ENCODE measurements at regions not wholly inside any gene's neighbourhood (a gene's known extent, or its start where the extent isn't known, plus 50 kb on each side); places are given as distances from the start of the nearest gene placed in this dataset.

DNA sequence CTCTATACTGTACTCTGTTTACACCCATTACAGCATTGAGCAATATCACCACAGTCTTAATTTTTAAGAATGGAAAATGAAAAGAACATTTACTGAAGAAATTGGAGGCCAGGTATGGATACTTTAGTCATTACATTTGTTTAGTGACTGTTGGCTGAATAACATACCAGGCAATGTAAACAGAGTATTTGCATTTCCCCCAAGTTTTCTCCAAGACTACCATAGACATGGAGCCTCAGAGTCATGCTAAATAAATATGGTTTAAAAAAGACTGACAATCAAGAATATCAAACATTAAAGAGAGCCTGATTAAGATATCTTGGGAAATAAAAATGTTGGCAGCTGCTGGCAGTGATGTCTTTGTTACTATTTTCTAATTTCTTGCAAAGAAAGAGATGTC, 136.9 kb upstream of the ADAMTS5 start:
- Histone ChIP-seq H3K4me3 (ENCODE audit: low read length) (no peak overlapping the region), H3K36me3 (ENCODE audit: insufficient read depth, low read length) (no peaks in the 10 kb centered on the region), H3K27me3 (ENCODE audit: insufficient read depth, low read length) (no peaks in the 10 kb centered on the region), H3K4me1 (ENCODE audit: insufficient read depth, low read length) (peaks cover 9% of the 10 kb centered on the region), H3K9ac (ENCODE audit: low read depth, low read length) (no peak overlapping the region), H3K27ac (ENCODE audit: low read depth, low read length) (no peak overlapping the region), H3K9me3 (ENCODE audit: insufficient read depth, low read depth, low read length) (0 out of 2 replicates have a peak, but pooled peaks cover 2% of the 10 kb centered on the region)

DNA sequence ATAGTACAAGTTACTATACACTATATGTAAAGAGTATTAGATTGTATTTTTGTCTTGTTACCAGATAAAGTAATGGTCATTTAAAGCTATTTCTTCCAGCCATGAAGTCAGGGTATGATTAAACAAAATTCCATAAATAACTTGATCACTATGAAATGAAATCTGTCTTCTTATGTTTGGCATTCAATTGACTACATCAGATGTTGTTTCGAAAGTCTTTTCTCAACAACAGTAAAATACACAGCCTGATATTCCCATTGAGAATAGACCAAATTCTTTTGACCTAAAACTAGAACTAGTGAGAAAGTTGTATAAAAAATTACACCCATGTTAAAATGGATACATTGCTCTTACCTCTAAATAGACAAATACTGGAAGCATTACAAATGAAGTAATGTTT, 134.6 kb upstream of the ADAMTS5 start:
- no CpG with 5 or more reads among the region's 1 CpG for WGBS
- Histone ChIP-seq H3K9me3 (ENCODE audit: insufficient read depth, low read depth, low read length) (0 out of 2 replicates have a peak, but pooled peaks cover 2% of the 10 kb centered on the region), H3K9ac (ENCODE audit: low read depth, low read length) (no peak overlapping the region), H3K36me3 (ENCODE audit: insufficient read depth, low read length) (no peaks in the 10 kb centered on the region), H3K4me3 (ENCODE audit: low read length) (no peak overlapping the region), H3K27ac (ENCODE audit: low read depth, low read length) (no peak overlapping the region), H3K27me3 (ENCODE audit: insufficient read depth, low read length) (no peaks in the 10 kb centered on the region), H3K4me1 (ENCODE audit: insufficient read depth, low read length) (peaks cover 9% of the 10 kb centered on the region)

DNA sequence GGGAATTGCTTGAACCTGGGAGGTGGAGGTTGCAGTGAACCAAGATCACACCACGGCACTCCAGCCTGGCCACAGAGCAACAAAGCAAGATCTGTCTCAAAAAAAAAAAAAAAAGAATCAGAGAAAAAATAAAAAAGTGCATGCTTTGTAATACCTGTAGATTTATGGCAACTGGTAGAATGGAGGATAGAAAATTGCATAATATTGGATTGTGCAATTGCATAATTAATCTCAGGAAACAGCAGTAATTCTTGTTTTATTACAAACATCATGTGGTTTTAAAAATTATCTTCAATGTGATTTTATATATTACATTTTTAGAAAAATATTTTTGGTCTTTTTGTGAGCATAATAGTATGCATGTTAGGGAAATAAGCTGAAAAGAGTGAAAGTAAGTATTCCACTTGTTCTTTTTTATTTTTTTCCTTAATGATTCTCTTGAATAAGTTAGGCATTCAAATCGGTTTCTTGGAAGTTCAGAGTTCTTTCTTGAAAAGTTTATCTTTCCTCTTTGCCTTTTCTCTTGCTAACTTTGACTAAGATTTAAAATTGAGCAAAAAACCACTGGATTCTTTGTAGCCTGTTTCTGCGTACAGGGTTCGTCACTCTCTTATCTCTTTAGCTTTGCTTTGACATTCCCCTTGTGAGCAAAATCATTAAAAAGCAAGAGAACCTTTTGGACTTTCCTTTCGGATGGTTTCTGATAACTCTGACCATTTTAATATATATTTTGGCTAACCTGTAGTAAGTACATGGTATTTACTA, 127.5 kb upstream of the ADAMTS5 start:
- Histone ChIP-seq H3K4me3 (ENCODE audit: low read length) (no peak overlapping the region), H3K27me3 (ENCODE audit: insufficient read depth, low read length) (no peaks in the 10 kb centered on the region), H3K4me1 (ENCODE audit: insufficient read depth, low read length) (no peaks in the 10 kb centered on the region), H3K36me3 (ENCODE audit: insufficient read depth, low read length) (no peaks in the 10 kb centered on the region), H3K9me3 (ENCODE audit: insufficient read depth, low read depth, low read length) (no peaks in the 10 kb centered on the region), H3K9ac (ENCODE audit: low read depth, low read length) (no peak overlapping the region), H3K27ac (ENCODE audit: low read depth, low read length) (no peak overlapping the region)
- 91% methylated on average over 5 of the region's 5 CpGs for WGBS

DNA sequence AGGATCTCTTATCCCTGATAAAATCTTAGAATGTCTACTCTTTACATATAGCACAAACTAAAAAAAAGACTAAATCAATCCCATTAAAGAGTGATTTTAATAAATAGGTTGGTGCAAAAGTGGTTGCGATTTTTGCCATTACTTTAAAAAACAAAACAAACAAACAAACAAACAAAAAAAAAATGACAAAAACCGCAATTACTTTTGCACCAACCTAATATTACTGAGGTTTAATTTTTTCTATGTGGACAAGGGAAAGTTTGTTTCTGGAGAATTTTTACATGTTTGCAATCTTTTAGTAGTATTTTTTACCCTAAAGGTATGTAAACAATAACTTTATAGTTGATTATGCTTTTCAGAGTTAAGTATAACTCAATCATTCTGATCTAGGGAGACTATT, 119.7 kb upstream of the ADAMTS5 start:
- Histone ChIP-seq H3K27me3 (ENCODE audit: insufficient read depth, low read length) (no peaks in the 10 kb centered on the region), H3K9me3 (ENCODE audit: insufficient read depth, low read depth, low read length) (no peaks in the 10 kb centered on the region), H3K4me1 (ENCODE audit: insufficient read depth, low read length) (no peaks in the 10 kb centered on the region), H3K36me3 (ENCODE audit: insufficient read depth, low read length) (no peaks in the 10 kb centered on the region), H3K9ac (ENCODE audit: low read depth, low read length) (no peak overlapping the region), H3K27ac (ENCODE audit: low read depth, low read length) (no peak overlapping the region), H3K4me3 (ENCODE audit: low read length) (no peak overlapping the region)
- no CpG with 5 or more reads among the region's 2 CpGs for WGBS

DNA sequence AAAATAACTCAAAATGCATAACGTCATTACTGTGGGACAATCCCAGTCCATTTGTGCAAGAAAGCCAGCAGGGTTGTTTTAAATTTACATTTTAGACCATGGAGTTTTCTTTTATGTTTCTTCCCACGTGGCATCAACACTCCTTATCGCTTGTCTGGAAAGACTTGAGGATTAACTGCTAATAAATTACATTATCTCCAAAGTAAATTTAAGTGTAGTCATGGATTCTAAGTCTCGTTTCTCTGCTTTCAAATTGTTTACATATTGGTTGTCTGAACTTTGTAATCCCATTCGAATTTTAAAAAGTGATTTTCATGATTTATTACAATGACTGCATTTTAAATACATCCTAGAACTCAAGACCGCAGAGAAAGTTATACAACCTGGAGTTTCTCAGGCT, 119.3 kb upstream of the ADAMTS5 start:
- Histone ChIP-seq H3K9me3 (ENCODE audit: insufficient read depth, low read depth, low read length) (no peaks in the 10 kb centered on the region), H3K9ac (ENCODE audit: low read depth, low read length) (no peak overlapping the region), H3K27me3 (ENCODE audit: insufficient read depth, low read length) (no peaks in the 10 kb centered on the region), H3K4me1 (ENCODE audit: insufficient read depth, low read length) (no peaks in the 10 kb centered on the region), H3K36me3 (ENCODE audit: insufficient read depth, low read length) (no peaks in the 10 kb centered on the region), H3K27ac (ENCODE audit: low read depth, low read length) (no peak overlapping the region), H3K4me3 (ENCODE audit: low read length) (no peak overlapping the region)
- 89% methylated on average over 3 of the region's 6 CpGs for WGBS

DNA sequence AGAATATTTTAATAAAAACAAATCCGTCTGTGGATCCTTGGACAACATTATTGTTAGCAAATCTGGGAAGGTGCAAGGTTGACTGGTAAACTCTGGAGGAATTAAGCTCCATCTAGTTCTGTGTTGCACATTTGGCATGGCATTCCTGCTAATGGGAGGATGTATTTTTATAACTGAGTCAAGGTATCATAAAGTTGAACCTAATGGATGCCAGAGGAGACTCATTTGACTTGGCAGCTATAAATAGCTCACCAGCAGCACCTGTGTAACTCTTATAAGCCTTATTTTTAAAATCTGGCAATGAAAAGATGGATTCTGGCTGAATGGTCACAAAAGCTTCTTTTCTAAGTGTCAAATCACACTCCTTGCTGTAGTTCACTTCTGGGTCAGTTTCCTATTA, 118.5 kb upstream of the ADAMTS5 start:
- Histone ChIP-seq H3K9me3 (ENCODE audit: insufficient read depth, low read depth, low read length) (no peaks in the 10 kb centered on the region), H3K27ac (ENCODE audit: low read depth, low read length) (no peak overlapping the region), H3K27me3 (ENCODE audit: insufficient read depth, low read length) (no peaks in the 10 kb centered on the region), H3K9ac (ENCODE audit: low read depth, low read length) (no peak overlapping the region), H3K36me3 (ENCODE audit: insufficient read depth, low read length) (no peaks in the 10 kb centered on the region), H3K4me3 (ENCODE audit: low read length) (no peak overlapping the region), H3K4me1 (ENCODE audit: insufficient read depth, low read length) (no peaks in the 10 kb centered on the region)
- 96% methylated on average over 1 of the region's 1 CpG for WGBS

DNA sequence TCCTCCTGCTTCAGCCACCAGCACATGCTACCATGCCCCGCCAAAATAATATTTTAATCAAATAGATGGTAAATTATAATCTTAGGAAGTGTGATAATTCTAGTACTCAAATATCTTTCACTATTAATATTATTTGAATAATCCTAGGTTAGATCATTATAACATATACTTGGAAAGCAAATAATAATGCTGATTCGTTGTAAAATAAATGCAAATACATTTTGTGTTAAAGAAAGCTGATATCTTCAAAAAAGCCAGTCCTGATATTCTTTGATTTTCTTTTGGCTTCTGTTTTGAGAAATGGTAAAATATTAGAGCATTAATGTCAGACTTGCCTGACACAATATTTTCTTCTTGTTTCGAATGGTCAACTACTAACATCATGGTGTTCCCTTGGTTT, 116.3 kb upstream of the ADAMTS5 start:
- H3K9ac ChIP-seq (ENCODE audit: low read depth, low read length): no peak overlapping the region
- no peaks in the 10 kb centered on the region for H3K27me3 ChIP-seq (ENCODE audit: insufficient read depth, low read length)
- H3K4me1 ChIP-seq (ENCODE audit: insufficient read depth, low read length): peaks cover 5% of the 10 kb centered on the region; the same call in 1 of the 2 replicates
- WGBS: 100% methylated on average over 2 of the region's 3 CpGs
- no peaks in the 10 kb centered on the region for H3K36me3 ChIP-seq (ENCODE audit: insufficient read depth, low read length)
- no peak overlapping the region for H3K4me3 ChIP-seq (ENCODE audit: low read length)
- no peaks in the 10 kb centered on the region for H3K9me3 ChIP-seq (ENCODE audit: insufficient read depth, low read depth, low read length)
- H3K27ac ChIP-seq (ENCODE audit: low read depth, low read length): no peak overlapping the region

DNA sequence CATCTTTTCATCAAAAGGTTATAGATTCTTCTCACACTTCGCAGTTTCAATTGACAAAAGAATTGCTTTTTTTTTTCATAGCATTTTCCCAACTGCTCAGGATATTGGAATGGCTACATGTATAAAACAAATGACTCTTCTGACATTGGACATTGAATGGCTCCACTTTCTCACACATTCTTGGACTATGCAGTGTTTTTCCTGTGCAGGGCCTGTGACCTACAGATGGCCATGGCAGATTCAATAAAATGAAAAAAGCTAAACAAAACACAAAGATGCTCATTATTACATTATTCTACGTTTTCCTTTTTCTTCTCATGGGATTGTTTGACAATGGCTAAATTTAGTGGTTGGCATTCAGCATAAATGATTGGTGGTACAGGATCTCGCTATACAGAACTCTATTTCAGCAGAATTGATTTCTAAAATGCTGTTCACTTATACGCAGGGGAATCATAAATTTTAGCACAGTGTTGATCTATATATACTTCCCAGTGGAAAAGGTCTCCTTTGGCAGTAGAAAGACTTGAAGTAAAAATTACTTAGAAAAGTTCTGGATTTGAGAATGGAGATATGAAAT, 115.6 kb upstream of the ADAMTS5 start:
- no peak overlapping the region for H3K4me3 ChIP-seq (ENCODE audit: low read length)
- H3K27me3 ChIP-seq (ENCODE audit: insufficient read depth, low read length): no peaks in the 10 kb centered on the region
- H3K27ac ChIP-seq (ENCODE audit: low read depth, low read length): no peak overlapping the region
- peaks cover 5% of the 10 kb centered on the region; the same call in 1 of the 2 replicates for H3K4me1 ChIP-seq (ENCODE audit: insufficient read depth, low read length)
- H3K9me3 ChIP-seq (ENCODE audit: insufficient read depth, low read depth, low read length): no peaks in the 10 kb centered on the region
- WGBS: 94% methylated on average over 4 of the region's 4 CpGs
- no peaks in the 10 kb centered on the region for H3K36me3 ChIP-seq (ENCODE audit: insufficient read depth, low read length)
- no peak overlapping the region for H3K9ac ChIP-seq (ENCODE audit: low read depth, low read length)

DNA sequence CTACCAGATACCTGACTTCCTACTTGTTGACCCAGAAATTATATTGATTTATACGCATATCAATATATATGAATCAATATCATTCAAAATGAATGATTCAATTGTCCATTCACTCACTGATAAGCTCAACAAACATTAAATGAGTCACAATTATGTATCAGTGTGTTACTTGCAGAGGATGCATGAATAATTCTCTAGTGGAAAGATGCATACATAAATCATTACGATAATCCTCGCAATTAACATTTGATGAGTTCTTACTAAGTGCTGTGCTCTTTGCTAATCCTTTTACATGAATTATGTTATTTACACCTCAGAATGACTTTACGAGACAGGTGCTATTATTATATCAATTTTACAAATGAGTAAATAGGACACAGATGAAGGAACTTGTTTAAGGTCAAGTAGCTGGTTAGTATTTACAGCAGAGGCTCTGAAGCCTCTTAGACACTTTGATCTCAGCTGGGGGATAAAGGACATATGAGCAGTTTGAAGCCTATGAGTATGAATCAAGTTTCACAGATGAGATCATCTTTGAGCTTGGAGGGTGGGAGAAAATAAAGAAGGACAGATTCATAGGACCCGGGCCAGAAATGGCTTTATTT, 112.8 kb upstream of the ADAMTS5 start:
- H3K9me3 ChIP-seq (ENCODE audit: insufficient read depth, low read depth, low read length): no peaks in the 10 kb centered on the region
- H3K4me3 ChIP-seq (ENCODE audit: low read length): no peak overlapping the region
- H3K36me3 ChIP-seq (ENCODE audit: insufficient read depth, low read length): no peaks in the 10 kb centered on the region
- no peaks in the 10 kb centered on the region for H3K27me3 ChIP-seq (ENCODE audit: insufficient read depth, low read length)
- 96% methylated on average over 3 of the region's 5 CpGs for WGBS
- H3K9ac ChIP-seq (ENCODE audit: low read depth, low read length): no peak overlapping the region
- H3K4me1 ChIP-seq (ENCODE audit: insufficient read depth, low read length): peaks cover 5% of the 10 kb centered on the region; the same call in 1 of the 2 replicates
- H3K27ac ChIP-seq (ENCODE audit: low read depth, low read length): no peak overlapping the region

DNA sequence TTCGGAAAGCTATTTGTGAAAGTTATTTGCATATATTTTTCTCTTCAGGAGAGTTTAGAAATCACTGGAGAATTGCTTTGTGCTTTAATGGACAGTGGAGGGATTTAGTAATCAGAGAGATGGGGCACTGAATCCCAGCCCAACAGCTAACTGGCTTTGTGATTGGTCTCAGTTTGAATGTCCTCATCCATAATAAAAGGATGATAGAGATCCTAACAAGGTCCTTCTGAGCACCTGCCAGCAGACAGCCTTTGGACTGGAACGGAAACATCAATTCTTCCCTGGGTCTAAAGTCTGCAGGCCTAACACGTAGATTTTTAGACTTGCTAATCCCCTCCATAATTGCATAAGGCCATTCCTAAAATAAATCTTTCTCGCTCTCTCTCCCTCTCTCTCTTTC, 112.0 kb upstream of the ADAMTS5 start:
- no peaks in the 10 kb centered on the region for H3K9me3 ChIP-seq (ENCODE audit: insufficient read depth, low read depth, low read length)
- H3K9ac ChIP-seq (ENCODE audit: low read depth, low read length): no peak overlapping the region
- WGBS: 89% methylated on average over 4 of the region's 4 CpGs
- H3K36me3 ChIP-seq (ENCODE audit: insufficient read depth, low read length): no peaks in the 10 kb centered on the region
- no peak overlapping the region for H3K4me3 ChIP-seq (ENCODE audit: low read length)
- no peaks in the 10 kb centered on the region for H3K27me3 ChIP-seq (ENCODE audit: insufficient read depth, low read length)
- H3K27ac ChIP-seq (ENCODE audit: low read depth, low read length): no peak overlapping the region
- H3K4me1 ChIP-seq (ENCODE audit: insufficient read depth, low read length): peaks cover 5% of the 10 kb centered on the region; the same call in 1 of the 2 replicates

DNA sequence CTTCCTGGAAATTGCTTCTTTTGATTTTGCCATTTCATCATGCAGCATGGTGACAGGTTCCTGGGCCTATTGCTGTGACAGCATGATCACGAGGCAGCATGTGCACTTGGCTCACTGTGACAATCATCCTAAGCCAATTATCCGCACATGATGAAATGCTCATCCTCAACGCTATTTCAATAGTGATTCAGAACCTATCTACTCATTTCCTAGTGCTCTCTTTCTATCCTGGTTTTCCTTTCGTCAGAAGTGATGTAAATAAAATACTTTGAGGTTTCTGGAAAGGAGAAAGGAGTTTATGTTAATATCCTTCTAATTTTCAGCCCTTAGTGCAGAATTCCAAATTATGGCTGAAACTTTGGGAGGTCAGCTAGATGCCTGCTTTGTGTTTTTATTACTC, 110.6 kb upstream of the ADAMTS5 start:
- Histone ChIP-seq H3K27me3 (ENCODE audit: insufficient read depth, low read length) (no peaks in the 10 kb centered on the region), H3K9ac (ENCODE audit: low read depth, low read length) (no peak overlapping the region), H3K4me3 (ENCODE audit: low read length) (no peak overlapping the region), H3K9me3 (ENCODE audit: insufficient read depth, low read depth, low read length) (no peaks in the 10 kb centered on the region), H3K36me3 (ENCODE audit: insufficient read depth, low read length) (no peaks in the 10 kb centered on the region), H3K27ac (ENCODE audit: low read depth, low read length) (no peak overlapping the region), H3K4me1 (ENCODE audit: insufficient read depth, low read length) (peaks cover 5% of the 10 kb centered on the region; the same call in 1 of the 2 replicates)
- WGBS: 91% methylated on average over 3 of the region's 4 CpGs
